Breast epithelium (tissue), 3 donors: ENCODE measurements at regions not wholly inside any gene's neighbourhood (a gene's known extent, or its start where the extent isn't known, plus 50 kb on each side); places are given as distances from the start of the nearest gene placed in this dataset.

Experiments
- POLR2A ChIP-seq: fragments of 450-650 bp; IDR thresholded peaks from one replicate; pipeline ENCODE4 v1.6.1; 2016; ENCODE audit warnings: antibody characterized with exemption, mild to moderate bottlenecking, moderate library complexity
- POLR2AphosphoS5 ChIP-seq, 3 donors: sonication (generic); formaldehyde crosslinking; IDR thresholded peaks; one replicate each; pipeline ENCODE4 v1.6.1; 2017; ENCODE audit warnings: antibody characterized with exemption in 3 of 3
- TF ChIP-seq, protein P1 (sequence below), 3 donors: fragments of 450-650 bp; IDR thresholded peaks; one replicate each; pipeline ENCODE4 v1.5.1; 2016 to 2017; ENCODE audit warnings: antibody characterized with exemption in 3 of 3, mild to moderate bottlenecking in 3 of 3, moderate library complexity in 3 of 3

DNA sequence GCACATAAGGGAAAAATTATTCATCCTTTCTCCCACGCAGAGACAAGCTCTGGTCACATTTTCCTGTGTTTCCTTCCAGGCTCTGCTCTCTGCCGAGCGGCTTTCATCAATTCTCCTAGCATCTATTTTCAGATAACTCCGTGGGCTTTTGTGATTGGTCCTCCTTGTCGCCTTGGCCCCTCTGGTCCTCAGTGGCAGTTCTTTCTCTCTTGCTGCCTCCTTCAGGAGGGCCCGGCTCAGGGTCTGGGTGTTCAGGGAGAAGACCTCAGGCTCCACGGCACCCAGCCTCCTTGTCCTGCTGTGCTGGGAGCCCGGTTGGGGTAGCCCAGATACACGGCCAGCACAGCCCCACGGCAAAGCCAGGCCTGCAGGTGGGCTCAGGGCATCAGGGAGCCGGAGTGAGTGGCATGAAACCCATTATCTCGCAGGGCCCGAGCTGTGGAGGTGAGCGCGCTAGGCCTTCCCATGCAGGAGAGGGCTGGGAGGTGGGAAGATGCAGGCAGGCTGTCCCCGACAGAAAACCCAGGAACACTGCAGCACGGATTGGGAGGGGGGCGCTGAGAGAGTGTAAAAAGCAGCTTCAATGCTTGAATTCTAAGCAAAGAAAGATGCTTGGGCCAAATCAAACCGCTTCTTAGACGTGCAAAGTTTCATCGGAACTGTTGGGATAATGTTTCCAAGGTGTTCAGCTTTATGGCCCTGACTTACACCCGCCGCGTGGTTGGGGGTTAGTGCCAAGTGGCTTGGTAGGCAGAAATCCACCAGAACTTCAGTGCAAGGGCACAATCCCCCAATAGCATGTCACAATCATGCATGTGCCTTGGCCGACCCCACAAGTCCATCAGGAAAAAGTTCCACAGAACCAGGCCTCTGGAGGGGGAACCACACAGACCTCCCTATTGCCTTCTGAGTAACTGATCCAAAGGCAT, 81.9 kb upstream of the WNT7B start:
- TF ChIP-seq, protein P1, sequence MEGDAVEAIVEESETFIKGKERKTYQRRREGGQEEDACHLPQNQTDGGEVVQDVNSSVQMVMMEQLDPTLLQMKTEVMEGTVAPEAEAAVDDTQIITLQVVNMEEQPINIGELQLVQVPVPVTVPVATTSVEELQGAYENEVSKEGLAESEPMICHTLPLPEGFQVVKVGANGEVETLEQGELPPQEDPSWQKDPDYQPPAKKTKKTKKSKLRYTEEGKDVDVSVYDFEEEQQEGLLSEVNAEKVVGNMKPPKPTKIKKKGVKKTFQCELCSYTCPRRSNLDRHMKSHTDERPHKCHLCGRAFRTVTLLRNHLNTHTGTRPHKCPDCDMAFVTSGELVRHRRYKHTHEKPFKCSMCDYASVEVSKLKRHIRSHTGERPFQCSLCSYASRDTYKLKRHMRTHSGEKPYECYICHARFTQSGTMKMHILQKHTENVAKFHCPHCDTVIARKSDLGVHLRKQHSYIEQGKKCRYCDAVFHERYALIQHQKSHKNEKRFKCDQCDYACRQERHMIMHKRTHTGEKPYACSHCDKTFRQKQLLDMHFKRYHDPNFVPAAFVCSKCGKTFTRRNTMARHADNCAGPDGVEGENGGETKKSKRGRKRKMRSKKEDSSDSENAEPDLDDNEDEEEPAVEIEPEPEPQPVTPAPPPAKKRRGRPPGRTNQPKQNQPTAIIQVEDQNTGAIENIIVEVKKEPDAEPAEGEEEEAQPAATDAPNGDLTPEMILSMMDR (IDR thresholded peaks at IDR 0.05) = no peak
- TF ChIP-seq POLR2A (no peak), POLR2AphosphoS5 (IDR thresholded peaks at IDR 0.05) (no peak)
